BLaER1 treated with 17β-estradiol and CSF1 and Interleukin-3, amounts not matched to agents 10 nM and 100 nM (cell line): ENCODE measurements at regions not wholly inside any gene's neighbourhood (a gene's known extent, or its start where the extent isn't known, plus 50 kb on each side); places are given as distances from the start of the nearest gene placed in this dataset.
A peak's percentile ranks its signal among the peaks of the same experiment; 100 is the strongest.

Experiments used
- H3K27ac ChIP-seq, 11 experiments: shearing (Covaris generic); formaldehyde crosslinking; 2 replicates each; pipeline ENCODE4 v1.8.1; 2022
- H3K27me3 ChIP-seq, 11 experiments: shearing (Covaris generic); formaldehyde crosslinking; 2 replicates each; pipeline ENCODE4 v1.8.1; 2022
- H3K36me3 ChIP-seq, 11 experiments: shearing (Covaris generic); formaldehyde crosslinking; 2 replicates each; pipeline ENCODE4 v1.8.1; 2022
- H3K4me1 ChIP-seq, 10 experiments: shearing (Covaris generic); formaldehyde crosslinking; 2 replicates each; pipeline ENCODE4 v1.8.1; 2022
- H3K4me2 ChIP-seq, 11 experiments: shearing (Covaris generic); formaldehyde crosslinking; 2 replicates each; pipeline ENCODE4 v1.8.1; 2022
- H3K4me3 ChIP-seq, 10 experiments: shearing (Covaris generic); formaldehyde crosslinking; 2 replicates each; pipeline ENCODE4 v1.8.1; 2022
- H3K9ac ChIP-seq, 11 experiments: shearing (Covaris generic); formaldehyde crosslinking; 2 replicates each; pipeline ENCODE4 v1.8.1; 2022
- H3K9me3 ChIP-seq, 11 experiments: shearing (Covaris generic); formaldehyde crosslinking; replicated peaks in 1 of 11; 2 replicates each; pipeline ENCODE4 v1.8.1; 2022
- H4K20me1 ChIP-seq, 11 experiments: shearing (Covaris generic); formaldehyde crosslinking; 2 replicates each; pipeline ENCODE4 v1.8.1; 2022
- Cebpa-rat ChIP-seq, 11 experiments: shearing (Covaris generic); IDR thresholded peaks; 2 replicates each; pipeline ENCODE4 v1.8.1; 2022

DNA sequence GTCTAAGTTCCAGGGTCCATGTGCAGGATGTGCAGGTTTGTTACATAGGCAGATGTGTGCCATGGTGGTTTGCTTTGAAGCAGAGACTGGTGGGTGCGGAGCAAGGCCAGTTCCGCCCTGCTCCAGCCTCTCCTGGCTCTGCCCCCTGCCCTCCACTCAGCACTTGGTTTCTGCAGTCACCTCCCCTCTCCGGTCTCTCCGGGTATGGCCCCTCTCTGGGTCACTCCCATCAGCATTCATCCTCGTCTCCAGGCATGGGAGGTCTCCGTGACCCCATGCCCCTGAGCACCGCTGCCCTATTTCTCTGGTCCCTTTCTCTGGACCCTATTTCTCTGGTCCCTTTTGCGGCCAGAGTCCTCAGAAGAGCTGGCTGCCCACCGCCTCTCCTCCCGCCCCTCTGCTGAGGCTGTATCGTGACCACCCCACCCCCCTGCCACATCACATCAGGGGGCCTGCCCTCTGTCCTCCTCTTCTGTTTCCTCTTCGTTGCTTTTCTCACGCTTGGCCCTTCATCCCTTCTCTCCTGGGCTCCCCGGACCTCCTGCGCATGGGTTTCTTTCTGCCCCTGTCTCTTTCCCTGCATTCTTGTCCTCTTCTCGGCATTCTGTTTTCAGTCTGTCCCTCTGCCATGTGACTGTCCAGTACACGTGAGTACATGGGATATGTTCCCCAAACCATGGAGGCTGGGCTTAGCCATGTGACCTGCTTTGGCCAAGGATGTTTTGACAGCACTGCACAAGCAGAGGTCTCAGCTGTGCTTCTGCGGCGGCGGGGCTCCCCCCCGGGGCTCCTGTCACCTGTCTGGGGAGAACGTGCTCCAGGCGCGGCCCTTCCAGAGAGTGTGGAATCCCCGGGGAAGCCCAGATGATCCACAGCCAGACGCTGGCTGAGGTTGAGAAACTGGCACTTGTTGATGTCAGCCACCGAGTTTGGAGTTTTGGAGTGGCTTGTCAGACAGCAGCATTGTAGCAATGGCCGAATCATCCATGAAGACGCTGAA, 54.4 kb upstream of the C1orf174 start:
- Histone ChIP-seq H3K9me3 (peaks cover 4 to 18% (median 8%) of the 10 kb centered on the region in 11 experiments; a peak in 20 of 22 replicates), H3K9ac (no peak overlapping the region), H3K4me3 (no peak overlapping the region), H3K4me2 (no peak overlapping the region), H3K36me3 (no peaks in the 10 kb centered on the region), H3K27me3 (no peaks in the 10 kb centered on the region), H3K27ac (no peak overlapping the region), H4K20me1 (no peaks in the 10 kb centered on the region), H3K4me1 (peaks cover 7 to 12% (median 11%) of the 10 kb centered on the region in 10 experiments; a peak in 19 of 20 replicates)
- no peak for TF ChIP-seq Cebpa-rat (IDR thresholded peaks at IDR 0.05)

DNA sequence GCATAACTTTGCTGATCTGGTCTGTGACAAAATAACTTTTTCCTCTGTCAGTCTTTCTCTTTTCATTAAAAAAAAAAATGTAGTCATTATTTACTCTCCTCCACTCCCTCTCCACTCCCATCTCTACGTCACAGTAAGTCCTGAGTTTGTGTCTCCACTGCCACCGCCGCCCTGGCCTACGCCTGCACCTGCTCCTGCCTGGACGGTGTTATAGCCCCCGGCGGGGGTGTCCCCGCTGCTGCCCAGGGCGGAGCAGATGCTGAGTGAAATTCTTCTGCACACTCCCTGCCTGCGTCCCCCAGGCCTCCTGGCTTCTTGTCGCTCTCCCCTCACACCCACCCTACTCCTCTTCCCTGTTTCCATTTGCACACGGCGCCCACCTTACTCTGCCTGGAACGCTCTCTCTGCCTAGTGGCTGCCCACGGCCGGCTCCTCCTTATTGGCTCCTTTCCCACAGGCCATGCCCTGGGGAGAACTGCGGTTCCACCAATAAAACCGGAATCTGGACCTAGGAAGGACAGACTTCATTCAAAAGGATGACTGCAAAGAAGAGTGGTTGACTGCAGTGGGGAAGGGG, 55.2 kb upstream of the C1orf174 start:
- H3K9ac ChIP-seq: no peak overlapping the region
- no peak overlapping the region for H3K27ac ChIP-seq
- no peak for TF ChIP-seq Cebpa-rat (IDR thresholded peaks at IDR 0.05)
- H3K4me1 ChIP-seq: peaks cover 7 to 12% (median 11%) of the 10 kb centered on the region in 10 experiments; a peak in 19 of 20 replicates
- no peaks in the 10 kb centered on the region for H3K36me3 ChIP-seq
- peaks cover 0 to 10% (median under 1%) of the 10 kb centered on the region in 11 experiments; a peak in 8 of 22 replicates for H3K9me3 ChIP-seq
- no peaks in the 10 kb centered on the region for H3K27me3 ChIP-seq
- H3K4me2 ChIP-seq: no peak overlapping the region
- H4K20me1 ChIP-seq: no peaks in the 10 kb centered on the region
- no peak overlapping the region for H3K4me3 ChIP-seq

GRCh38 chr1:3956527-3957170, 56.6 kb upstream of the C1orf174 start:
- TF ChIP-seq Cebpa-rat (IDR thresholded peaks at IDR 0.05): no peak
- no peak overlapping the region for H3K9ac ChIP-seq
- H3K9me3 ChIP-seq: no peaks in the 10 kb centered on the region

GRCh38 chr1:3959361-3959760, 59.3 kb upstream of the C1orf174 start:
- no peak overlapping the region for H3K4me2 ChIP-seq
- H3K4me3 ChIP-seq: no peak overlapping the region
- no peaks in the 10 kb centered on the region for H3K9me3 ChIP-seq
- H3K27me3 ChIP-seq: no peaks in the 10 kb centered on the region
- no peak overlapping the region for H3K27ac ChIP-seq
- no peaks in the 10 kb centered on the region; a peak in 1 of 22 replicates for H4K20me1 ChIP-seq
- H3K9ac ChIP-seq: no peak overlapping the region
- peaks cover 7 to 12% (median 11%) of the 10 kb centered on the region in 10 experiments; a peak in 19 of 20 replicates for H3K4me1 ChIP-seq
- no peak for TF ChIP-seq Cebpa-rat (IDR thresholded peaks at IDR 0.05)
- no peaks in the 10 kb centered on the region for H3K36me3 ChIP-seq

More at GRCh38 chr1:3956527-3957170, 56.6 kb upstream of the C1orf174 start:
- no peak overlapping the region for H3K4me3 ChIP-seq
- H3K4me2 ChIP-seq: peak overlapping the region; percentile 24 to 74 (median 52); a peak in 21 of 22 replicates
- H3K27ac ChIP-seq: no peak overlapping the region
- H3K27me3 ChIP-seq: no peaks in the 10 kb centered on the region
- no peaks in the 10 kb centered on the region for H4K20me1 ChIP-seq
- no peaks in the 10 kb centered on the region for H3K36me3 ChIP-seq
- peaks cover 7 to 12% (median 11%) of the 10 kb centered on the region in 10 experiments; a peak in 19 of 20 replicates for H3K4me1 ChIP-seq

DNA sequence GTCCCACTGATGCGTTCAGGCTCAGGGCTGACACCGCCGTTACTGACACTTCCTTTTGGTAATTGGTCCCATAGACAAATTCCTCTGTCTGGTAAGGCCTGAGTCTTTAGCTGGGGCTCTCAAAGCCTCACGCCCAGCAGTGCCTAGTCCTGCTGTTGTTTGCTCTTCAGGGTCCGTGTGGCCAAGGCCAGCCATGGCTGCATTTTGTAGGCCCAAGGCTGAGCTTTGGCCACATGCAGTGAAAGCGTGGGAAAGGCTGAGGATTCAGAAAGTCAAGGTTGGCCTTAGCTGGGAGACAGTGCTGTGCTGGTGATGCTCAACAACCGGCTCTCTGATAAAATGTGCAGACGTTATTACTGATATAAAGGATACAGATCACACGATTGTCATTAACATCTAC, 63.5 kb upstream of the C1orf174 start:
- Histone ChIP-seq H3K4me3 (no peak overlapping the region), H3K4me1 (no peaks in the 10 kb centered on the region), H3K4me2 (no peak overlapping the region), H3K27me3 (no peaks in the 10 kb centered on the region), H3K9me3 (peaks cover 15 to 35% (median 28%) of the 10 kb centered on the region in 11 experiments), H3K9ac (no peak overlapping the region), H4K20me1 (no peaks in the 10 kb centered on the region; a peak in 1 of 22 replicates), H3K36me3 (no peaks in the 10 kb centered on the region), H3K27ac (no peak overlapping the region)
- no peak for TF ChIP-seq Cebpa-rat (IDR thresholded peaks at IDR 0.05)

DNA sequence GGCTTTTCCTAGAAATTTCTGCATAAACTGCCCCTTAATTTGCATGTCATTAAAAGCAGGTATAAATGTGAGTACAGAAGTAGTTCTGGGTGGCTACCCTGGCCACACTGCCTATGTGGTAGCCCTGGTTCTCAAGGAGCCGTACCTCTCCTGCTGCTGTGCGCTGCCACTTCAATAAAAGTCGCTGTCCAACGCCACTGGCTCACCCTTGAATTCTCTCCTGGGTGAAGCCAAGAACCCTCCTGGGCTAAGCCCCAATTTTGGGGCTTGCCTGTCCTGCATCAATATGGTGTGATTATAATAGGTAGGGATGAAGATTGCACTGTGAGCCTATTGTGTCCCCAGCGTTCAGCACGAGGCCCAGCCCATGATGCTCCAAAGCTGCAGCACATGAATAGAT, 65.6 kb upstream of the C1orf174 start:
- Histone ChIP-seq H3K4me2 (no peak overlapping the region), H3K9ac (no peak overlapping the region), H3K4me3 (no peak overlapping the region), H4K20me1 (no peaks in the 10 kb centered on the region; a peak in 2 of 22 replicates), H3K36me3 (no peaks in the 10 kb centered on the region), H3K27me3 (no peaks in the 10 kb centered on the region), H3K9me3 (peaks cover 27 to 51% (median 41%) of the 10 kb centered on the region in 11 experiments), H3K27ac (no peak overlapping the region), H3K4me1 (peaks cover 0 to 5% (median under 1%) of the 10 kb centered on the region in 10 experiments; a peak in 4 of 20 replicates)
- no peak for TF ChIP-seq Cebpa-rat (IDR thresholded peaks at IDR 0.05)

- Histone ChIP-seq H3K27me3 (no peaks in the 10 kb centered on the region), H3K4me3 (no peak overlapping the region), H3K4me2 (no peak overlapping the region), H4K20me1 (no peaks in the 10 kb centered on the region; a peak in 1 of 22 replicates), H3K9me3 (peaks cover 27 to 51% (median 41%) of the 10 kb centered on the region in 11 experiments), H3K4me1 (peaks cover 0 to 20% (median 12%) of the 10 kb centered on the region in 10 experiments; a peak in 11 of 20 replicates), H3K27ac (no peak overlapping the region), H3K36me3 (no peaks in the 10 kb centered on the region), H3K9ac (no peak overlapping the region)
- TF ChIP-seq Cebpa-rat (IDR thresholded peaks at IDR 0.05): no peak
Observed at GRCh38 chr1:3968851-3969250, 68.8 kb upstream of the C1orf174 start.

DNA sequence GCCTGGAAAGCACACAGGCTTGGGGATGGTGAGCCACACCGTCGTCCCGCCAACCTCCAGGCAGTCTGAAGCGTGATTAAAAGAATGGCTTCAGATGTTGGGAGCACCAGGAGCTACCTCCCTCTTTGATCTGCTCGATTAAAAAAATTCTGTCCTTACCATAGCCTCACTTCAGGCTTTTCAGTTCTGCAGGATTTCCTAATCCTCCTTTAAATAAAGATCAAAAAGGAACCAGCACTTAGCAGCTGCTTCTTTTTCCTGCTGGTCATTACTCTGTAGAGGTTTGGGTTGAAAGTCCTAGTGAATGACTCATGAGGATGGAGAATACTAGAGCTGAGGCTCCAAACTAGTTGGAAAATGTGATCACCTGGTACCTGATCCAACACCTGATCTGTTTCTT, 71.9 kb upstream of the C1orf174 start:
- TF ChIP-seq Cebpa-rat (IDR thresholded peaks at IDR 0.05): no peak
- Histone ChIP-seq H4K20me1 (no peaks in the 10 kb centered on the region; a peak in 1 of 22 replicates), H3K36me3 (no peaks in the 10 kb centered on the region), H3K4me1 (peaks cover 0 to 20% (median 12%) of the 10 kb centered on the region in 10 experiments; a peak in 11 of 20 replicates), H3K27ac (no peak overlapping the region), H3K4me2 (peak overlapping the region in 8 of 11 experiments; percentile 6 to 41 (median 24); a peak in 11 of 22 replicates), H3K27me3 (no peaks in the 10 kb centered on the region), H3K9ac (no peak overlapping the region), H3K9me3 (peaks cover 16 to 30% (median 22%) of the 10 kb centered on the region in 11 experiments), H3K4me3 (no peak overlapping the region)
